Panc1 (cell line): ENCODE measurements at regions not wholly inside any gene's neighbourhood (a gene's known extent, or its start where the extent isn't known, plus 50 kb on each side); places are given as distances from the start of the nearest gene placed in this dataset.

Source experiments
- ATAC-seq: fragments of 200-7000 bp; cut with Tn5 transposase; 2 replicates; pipeline ENCODE4 v1.9.1; 2020; ENCODE audit warnings: mild to moderate bottlenecking, moderate library complexity
- BruUV-seq: library from RNA; stranded (reverse); fragments of 400-500 nt; replicated peaks from 2 replicates; lab custom pipeline; 2021; lab: Mats Ljungman, UMichigan
- CTCF ChIA-PET: fragments of 300-600 bp; sonication (Branson Sonifier 250); formaldehyde crosslinking; loops from one replicate; lab custom pipeline; 2022; ENCODE audit warnings: antibody characterized with exemption; lab: Charles Lee
- POLR2A ChIA-PET: fragments of 300-600 bp; sonication (Branson Sonifier 250); formaldehyde crosslinking; loops from one replicate; lab custom pipeline; 2022; ENCODE audit warnings: antibody characterized with exemption; lab: Charles Lee
- DNase-seq: peaks from one replicate; pipeline ENCODE4 v3.0.0-alpha.2; 2010; ENCODE audit warnings: low read depth, low spot score
- H3K27ac ChIP-seq: 2 replicates; pipeline ENCODE4 v1.5.1; 2011; ENCODE audit warnings: mild to moderate bottlenecking, low read length, inconsistent platforms
- H3K27me3 ChIP-seq: fragments of 200-500 bp; sonication (Bioruptor generic); 2 replicates; pipeline ENCODE4 v1.6.0; 2014; ENCODE audit warnings: low read length, inconsistent platforms; ENCODE audit not compliant: control insufficient read depth, insufficient read depth
- H3K36me3 ChIP-seq: fragments of 200-500 bp; sonication (Bioruptor generic); 2 replicates; pipeline ENCODE4 v1.5.1; 2014; ENCODE audit warnings: inconsistent platforms, mild to moderate bottlenecking, low read length, moderate library complexity; ENCODE audit not compliant: control insufficient read depth, insufficient read depth
- H3K4me1 ChIP-seq: 2 replicates; pipeline ENCODE4 v1.5.1; 2011; ENCODE audit warnings: inconsistent platforms, mild to moderate bottlenecking, low read length, moderate library complexity; ENCODE audit not compliant: control insufficient read depth, insufficient read depth
- H3K4me3 ChIP-seq, 2 experiments: 2 replicates each; pipeline ENCODE4 v1.5.1; 2011 to 2012; ENCODE audit warnings: low read depth in 2 of 2, low read length in 2 of 2, mild to moderate bottlenecking in 2 of 2, inconsistent platforms in 1 of 2, moderate library complexity in 1 of 2
- H3K9me3 ChIP-seq: fragments of 200-500 bp; sonication (Bioruptor generic); 2 replicates; pipeline ENCODE4 v1.5.1; 2014; ENCODE audit warnings: low read depth, mild to moderate bottlenecking, inconsistent platforms, low read length, moderate library complexity; ENCODE audit not compliant: control insufficient read depth, insufficient read depth
- POLR2AphosphoS5 ChIP-seq: IDR thresholded peaks from 2 replicates; pipeline ENCODE4 v1.6.1; 2012; ENCODE audit warnings: mild to moderate bottlenecking, low read depth, low read length, moderate library complexity
- SIN3A ChIP-seq: IDR thresholded peaks from 2 replicates; pipeline ENCODE4 v1.6.1; 2012; ENCODE audit warnings: low read depth, mild to moderate bottlenecking, low read length, moderate library complexity, borderline replicate concordance; ENCODE audit not compliant: insufficient read depth
- TCF7L2 ChIP-seq: IDR thresholded peaks from 2 replicates; pipeline ENCODE4 v1.6.1; 2011; ENCODE audit warnings: mild to moderate bottlenecking, low read depth, low read length, inconsistent platforms
- in situ Hi-C: cut with HindIII; loops from 2 replicates; pipeline ENCODE4 v1.10.0; 2016; ENCODE audit warnings: low sequenced_read_pairs, low pct_unique_long_range_greater_than_20kb
- intact Hi-C: fragments of 100-400 bp; cut with micrococcal nuclease; formaldehyde crosslinking; loops from one replicate; pipeline ENCODE4 v1.10.0; 2022; ENCODE audit not compliant: unreplicated experiment
- TF ChIP-seq, protein P1 (sequence below), 2 experiments: IDR thresholded peaks; 2 replicates each; pipeline ENCODE4 v1.6.1; 2011 to 2012; ENCODE audit warnings: low read depth in 2 of 2, control low read depth in 1 of 2, low read length in 1 of 2, mild to moderate bottlenecking in 1 of 2, moderate library complexity in 1 of 2; ENCODE audit not compliant: insufficient read depth in 1 of 2
- TF ChIP-seq, protein P2 (sequence below): fragments of 450-650 bp; IDR thresholded peaks from 2 replicates; pipeline ENCODE4 v1.5.1; 2017; ENCODE audit warnings: mild to moderate bottlenecking

DNA sequence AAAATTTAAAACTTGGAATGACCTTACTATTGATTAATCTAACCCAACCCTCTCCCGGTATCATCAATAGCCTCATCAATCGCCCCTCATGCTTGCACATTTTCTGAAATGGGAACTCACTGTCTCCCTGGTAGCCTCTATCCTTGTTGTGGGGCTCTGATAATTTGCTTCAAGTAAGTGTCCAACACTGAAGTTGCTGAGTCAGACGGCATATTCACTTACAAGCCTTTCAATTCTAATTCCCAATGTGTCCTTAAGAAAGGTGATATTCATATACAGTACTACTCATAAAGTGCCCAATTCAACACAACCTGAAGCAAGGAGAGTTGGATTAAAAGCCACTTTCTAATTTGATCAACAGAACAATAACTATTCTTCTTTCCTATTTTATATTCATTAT, 1146.1 kb upstream of the TMEM132C start:
- no peak overlapping the region for H3K27ac ChIP-seq
- ATAC-seq = no peak
- no peaks in the 10 kb centered on the region for H3K4me1 ChIP-seq
- no peak overlapping the region for H3K4me3 ChIP-seq
- no peak for DNase-seq
- no peaks in the 10 kb centered on the region for H3K9me3 ChIP-seq
- H3K36me3 ChIP-seq = no peaks in the 10 kb centered on the region
- H3K27me3 ChIP-seq = no peaks in the 10 kb centered on the region
- TF ChIP-seq, protein P1, sequence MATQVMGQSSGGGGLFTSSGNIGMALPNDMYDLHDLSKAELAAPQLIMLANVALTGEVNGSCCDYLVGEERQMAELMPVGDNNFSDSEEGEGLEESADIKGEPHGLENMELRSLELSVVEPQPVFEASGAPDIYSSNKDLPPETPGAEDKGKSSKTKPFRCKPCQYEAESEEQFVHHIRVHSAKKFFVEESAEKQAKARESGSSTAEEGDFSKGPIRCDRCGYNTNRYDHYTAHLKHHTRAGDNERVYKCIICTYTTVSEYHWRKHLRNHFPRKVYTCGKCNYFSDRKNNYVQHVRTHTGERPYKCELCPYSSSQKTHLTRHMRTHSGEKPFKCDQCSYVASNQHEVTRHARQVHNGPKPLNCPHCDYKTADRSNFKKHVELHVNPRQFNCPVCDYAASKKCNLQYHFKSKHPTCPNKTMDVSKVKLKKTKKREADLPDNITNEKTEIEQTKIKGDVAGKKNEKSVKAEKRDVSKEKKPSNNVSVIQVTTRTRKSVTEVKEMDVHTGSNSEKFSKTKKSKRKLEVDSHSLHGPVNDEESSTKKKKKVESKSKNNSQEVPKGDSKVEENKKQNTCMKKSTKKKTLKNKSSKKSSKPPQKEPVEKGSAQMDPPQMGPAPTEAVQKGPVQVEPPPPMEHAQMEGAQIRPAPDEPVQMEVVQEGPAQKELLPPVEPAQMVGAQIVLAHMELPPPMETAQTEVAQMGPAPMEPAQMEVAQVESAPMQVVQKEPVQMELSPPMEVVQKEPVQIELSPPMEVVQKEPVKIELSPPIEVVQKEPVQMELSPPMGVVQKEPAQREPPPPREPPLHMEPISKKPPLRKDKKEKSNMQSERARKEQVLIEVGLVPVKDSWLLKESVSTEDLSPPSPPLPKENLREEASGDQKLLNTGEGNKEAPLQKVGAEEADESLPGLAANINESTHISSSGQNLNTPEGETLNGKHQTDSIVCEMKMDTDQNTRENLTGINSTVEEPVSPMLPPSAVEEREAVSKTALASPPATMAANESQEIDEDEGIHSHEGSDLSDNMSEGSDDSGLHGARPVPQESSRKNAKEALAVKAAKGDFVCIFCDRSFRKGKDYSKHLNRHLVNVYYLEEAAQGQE (IDR thresholded peaks at IDR 0.05; ENCODE audit: insufficient read depth in 1 of 2, low read depth in 2 of 2, low read length in 1 of 2) = no peak
- TF ChIP-seq TCF7L2 = no peak
- no peak for TF ChIP-seq POLR2AphosphoS5
- TF ChIP-seq, protein P2, sequence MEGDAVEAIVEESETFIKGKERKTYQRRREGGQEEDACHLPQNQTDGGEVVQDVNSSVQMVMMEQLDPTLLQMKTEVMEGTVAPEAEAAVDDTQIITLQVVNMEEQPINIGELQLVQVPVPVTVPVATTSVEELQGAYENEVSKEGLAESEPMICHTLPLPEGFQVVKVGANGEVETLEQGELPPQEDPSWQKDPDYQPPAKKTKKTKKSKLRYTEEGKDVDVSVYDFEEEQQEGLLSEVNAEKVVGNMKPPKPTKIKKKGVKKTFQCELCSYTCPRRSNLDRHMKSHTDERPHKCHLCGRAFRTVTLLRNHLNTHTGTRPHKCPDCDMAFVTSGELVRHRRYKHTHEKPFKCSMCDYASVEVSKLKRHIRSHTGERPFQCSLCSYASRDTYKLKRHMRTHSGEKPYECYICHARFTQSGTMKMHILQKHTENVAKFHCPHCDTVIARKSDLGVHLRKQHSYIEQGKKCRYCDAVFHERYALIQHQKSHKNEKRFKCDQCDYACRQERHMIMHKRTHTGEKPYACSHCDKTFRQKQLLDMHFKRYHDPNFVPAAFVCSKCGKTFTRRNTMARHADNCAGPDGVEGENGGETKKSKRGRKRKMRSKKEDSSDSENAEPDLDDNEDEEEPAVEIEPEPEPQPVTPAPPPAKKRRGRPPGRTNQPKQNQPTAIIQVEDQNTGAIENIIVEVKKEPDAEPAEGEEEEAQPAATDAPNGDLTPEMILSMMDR = no peak
- TF ChIP-seq SIN3A = no peak
- ChIA-PET CTCF (no interaction called here), POLR2A (no interaction called here)
- in situ Hi-C loops = no loop called here
- no TSS peak for BruUV-seq
- intact Hi-C loops = no loop called here

DNA sequence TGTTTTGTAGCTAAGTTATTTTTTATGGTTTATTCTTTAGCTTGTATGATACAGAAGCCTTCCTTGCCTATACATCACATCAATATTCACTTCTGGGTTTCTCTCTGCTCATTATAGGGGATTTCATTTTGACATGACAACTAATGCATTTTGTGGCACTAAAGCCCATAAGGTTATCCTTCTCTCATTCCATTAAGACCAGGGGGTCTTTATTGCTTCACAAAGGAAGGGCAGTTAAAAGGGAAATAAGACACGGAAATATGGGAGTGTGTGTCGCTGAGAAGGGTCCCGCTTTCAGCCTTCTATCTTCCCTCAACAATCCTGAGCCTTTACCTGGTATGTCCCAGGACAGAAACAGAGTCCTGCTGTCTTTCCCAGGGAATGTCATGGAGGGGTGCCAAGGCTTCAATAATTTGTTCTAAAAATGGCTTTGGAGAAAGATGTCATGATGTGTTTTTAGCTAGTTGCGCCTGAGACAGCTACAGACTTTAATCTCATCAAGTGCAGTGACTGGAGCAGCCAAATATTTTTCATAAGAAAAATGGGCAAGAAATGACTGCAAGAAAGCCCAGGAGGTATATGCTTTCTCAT, 1145.4 kb upstream of the TMEM132C start:
- CTCF ChIA-PET = no interaction called here
- ATAC-seq (no peak), DNase-seq (no peak)
- H3K9me3 ChIP-seq = no peaks in the 10 kb centered on the region
- intact Hi-C loops = no loop called here
- H3K36me3 ChIP-seq = no peaks in the 10 kb centered on the region
- no peak overlapping the region for H3K4me3 ChIP-seq
- no TSS peak for BruUV-seq
- POLR2A ChIA-PET = no interaction called here
- H3K4me1 ChIP-seq = no peaks in the 10 kb centered on the region
- TF ChIP-seq, protein P2 = no peak
- TF ChIP-seq, protein P1 (IDR thresholded peaks at IDR 0.05; ENCODE audit: insufficient read depth in 1 of 2, low read depth in 2 of 2, low read length in 1 of 2) = no peak
- no peak for TF ChIP-seq SIN3A
- H3K27ac ChIP-seq = no peak overlapping the region
- no peaks in the 10 kb centered on the region for H3K27me3 ChIP-seq
- in situ Hi-C loops = no loop called here
